HG02623 (cell line): ENCODE measurements at regions not wholly inside any gene's neighbourhood (a gene's known extent, or its start where the extent isn't known, plus 50 kb on each side); places are given as distances from the start of the nearest gene placed in this dataset.
"Not testable (repeated sequence)": the region's sequence is repeated elsewhere in the genome, so short reads cannot be mapped to it uniquely, and the experiment has no call there.

Experiments used
- ATAC-seq: cut with Tn5 transposase; IDR thresholded peaks from one replicate; pipeline ENCODE4 v1.9.1; 2021; ENCODE audit warnings: moderate library complexity; ENCODE audit not compliant: unreplicated experiment

DNA sequence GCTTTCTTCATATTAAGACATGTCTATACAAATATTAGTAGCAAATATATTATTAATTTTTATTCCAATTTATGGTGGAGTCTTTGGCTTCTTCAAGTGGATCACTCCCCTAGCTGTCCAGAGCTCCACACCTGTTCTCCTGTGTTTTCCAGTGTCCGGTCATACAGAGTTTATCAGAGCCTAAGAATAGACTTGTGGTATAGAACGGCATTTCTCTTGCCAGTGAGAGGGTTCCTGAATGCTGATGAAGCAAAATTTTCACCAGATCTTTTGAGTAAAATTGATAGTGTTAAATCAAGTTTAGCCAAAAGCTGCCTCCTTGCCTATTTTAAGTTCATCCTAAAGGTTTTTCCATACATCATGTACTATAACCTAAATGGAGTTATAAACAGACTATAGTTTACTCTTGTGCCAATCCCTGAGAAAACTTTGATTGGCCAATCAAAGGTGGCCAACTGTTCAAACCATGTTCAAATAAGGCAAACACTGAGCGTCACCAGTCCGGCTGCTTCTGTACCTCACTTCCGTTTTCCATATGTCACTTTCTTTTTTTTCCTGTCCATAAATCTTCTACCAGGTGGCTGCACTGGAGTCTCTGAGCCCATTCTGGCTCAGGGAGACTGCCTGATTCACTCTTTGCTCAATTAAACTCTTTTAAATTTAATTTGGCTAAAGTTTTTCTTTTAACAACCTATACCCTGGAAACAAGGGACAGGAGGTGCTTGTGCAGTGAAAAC is 422.7 kb upstream of the FRG2C start:
- ATAC-seq = not testable (repeated sequence)

DNA sequence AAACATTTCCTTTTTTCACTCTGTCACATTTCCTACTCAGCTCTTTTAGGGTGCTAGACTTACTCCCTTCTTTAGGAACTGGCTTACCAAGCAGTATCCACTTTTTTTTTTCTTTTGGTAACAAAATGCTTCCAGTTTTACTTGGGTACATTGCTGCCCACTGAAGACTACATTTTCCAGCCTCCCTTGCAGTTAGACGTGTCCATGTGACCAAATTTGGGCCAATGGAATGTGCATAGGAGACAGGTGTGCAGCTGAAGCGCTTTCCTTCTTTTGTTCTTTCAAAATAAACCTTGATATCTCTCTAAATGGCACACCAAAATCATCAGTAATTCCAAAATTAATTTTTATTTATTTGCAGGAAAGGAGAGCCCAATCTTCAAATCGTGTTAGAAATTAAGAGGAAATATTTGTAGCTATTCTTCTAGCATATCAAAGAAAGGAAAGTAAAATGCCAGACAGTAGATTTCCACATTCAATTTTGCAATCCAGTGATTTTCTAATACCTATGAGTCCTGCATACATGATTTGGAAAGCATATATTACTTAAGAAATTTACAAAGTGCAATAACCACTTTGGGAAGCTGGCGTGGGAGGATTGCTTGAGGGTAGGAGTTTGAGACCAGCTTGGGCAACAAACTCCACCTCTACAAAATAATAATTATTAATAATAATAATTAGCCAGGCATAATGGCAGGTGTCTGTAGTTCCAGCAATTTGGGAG is 422.0 kb upstream of the FRG2C start:
- ATAC-seq = no peak

DNA sequence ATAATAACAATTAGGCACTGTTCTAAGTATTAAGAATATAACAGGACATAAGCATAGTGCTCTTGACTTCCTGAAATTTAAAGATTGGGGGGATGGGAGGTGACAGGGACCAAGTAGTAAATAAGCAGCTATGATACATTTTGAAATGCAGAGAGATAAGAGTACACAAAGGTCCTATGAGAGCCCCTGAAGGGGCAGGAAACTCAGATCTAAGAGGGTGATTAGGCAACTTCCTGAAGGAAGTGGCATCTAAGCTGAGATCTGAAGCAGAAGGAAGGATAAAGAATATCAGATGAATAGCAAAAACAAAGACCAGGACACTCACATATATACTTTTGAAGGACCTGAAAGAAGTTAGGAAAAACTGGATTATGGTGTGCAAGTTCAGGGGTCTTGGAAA is 415.2 kb upstream of the FRG2C start:
- ATAC-seq = no peak

DNA sequence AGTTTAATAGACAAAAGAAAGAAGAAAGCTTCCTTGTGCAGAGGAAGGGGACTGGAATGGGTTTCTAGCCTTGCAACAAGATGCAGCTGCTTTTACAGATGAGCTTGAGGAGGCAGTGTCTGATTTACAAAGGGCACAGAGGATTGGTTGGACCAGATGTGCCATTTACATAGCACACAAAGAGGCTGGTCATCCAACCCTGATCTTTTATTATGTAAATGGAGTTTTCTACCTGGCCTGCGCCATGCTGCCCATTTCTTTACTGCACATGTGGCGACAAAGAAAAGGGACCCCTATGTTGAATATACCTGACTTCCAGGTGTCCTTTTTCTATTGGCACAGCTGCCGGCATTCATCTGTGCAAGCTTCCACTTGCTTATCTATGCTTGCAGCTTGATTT is 409.4 kb upstream of the FRG2C start:
- no peak for ATAC-seq

DNA sequence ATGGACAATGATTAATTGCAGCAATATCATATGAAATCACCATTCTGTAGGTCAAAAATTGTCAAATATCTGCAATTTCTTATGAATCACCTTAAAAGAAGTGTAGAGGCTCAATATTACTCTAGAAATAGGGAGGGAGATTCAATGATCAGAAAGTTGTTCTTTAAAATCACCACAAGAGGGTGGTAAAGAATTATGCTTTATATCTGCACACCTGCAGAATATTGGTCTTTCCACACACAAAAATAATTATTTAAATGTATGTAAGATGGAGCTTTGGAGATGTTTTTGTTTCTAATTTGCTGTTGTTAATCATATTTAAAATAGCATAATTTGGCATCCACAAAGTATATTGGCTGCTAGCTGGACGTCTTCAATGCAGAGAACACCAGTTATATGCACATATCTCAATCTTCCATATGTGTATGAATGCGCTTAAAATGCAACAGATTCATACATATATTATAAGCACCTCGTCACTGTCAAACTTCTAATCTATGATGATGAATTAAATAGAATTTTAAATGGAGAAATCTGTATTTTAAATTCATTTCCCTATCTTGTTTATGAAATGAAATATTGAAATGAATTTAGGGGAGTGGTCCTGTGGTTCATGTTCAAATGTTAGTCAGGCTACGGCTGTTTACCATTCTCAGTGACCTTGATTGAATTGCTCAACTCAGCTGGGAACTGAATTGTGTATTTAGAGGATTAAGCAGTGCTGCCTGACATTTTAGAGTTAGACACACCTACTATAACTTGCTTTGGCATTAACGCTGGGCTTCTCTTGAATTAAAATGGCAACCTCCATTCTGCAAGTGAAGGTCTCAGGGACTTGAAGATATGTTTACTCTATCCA is 405.1 kb upstream of the FRG2C start:
- not testable (repeated sequence) for ATAC-seq

- ATAC-seq = not testable (repeated sequence)
These were observed 403.2 kb upstream of the FRG2C start for GRCh38 chr3:75260975-75261374.

DNA sequence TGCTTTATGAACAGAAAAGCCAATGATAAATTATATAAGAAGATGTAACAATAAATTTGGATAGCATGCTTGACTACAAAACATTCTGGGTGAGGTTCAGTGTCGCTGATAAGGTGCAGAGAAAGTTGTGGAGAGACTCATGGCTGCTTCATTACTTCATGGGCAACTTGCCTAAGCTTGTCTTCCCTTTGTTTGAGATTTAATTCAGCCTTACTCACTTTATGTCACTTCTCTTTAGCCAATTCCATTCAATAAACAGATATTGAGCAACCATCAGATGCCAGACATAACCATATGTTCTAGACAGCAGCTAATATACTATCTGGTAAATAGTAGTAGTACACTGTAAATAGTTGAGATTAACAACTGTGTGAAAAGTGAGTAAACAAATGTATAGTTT is 401.5 kb upstream of the FRG2C start:
- ATAC-seq = no peak

DNA sequence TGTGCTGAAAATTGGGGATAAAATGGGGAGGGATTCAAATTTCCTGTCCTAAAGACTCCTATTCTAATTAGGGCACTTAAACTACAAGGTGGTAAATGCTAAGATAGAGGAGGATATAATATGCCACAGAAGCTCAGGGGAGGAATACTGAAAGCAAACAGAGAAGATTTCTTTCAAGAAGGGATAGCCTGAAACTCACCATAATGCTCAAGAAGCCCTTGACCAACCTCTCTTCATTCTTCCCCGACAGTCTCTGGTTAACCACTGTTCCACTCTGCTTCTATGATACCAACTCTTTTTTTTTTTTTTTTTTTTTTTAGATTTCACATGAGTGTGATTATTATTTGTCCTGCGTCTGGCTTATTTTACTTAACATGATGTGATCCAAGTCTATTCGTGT is 398.2 kb upstream of the FRG2C start:
- ATAC-seq = no peak

DNA sequence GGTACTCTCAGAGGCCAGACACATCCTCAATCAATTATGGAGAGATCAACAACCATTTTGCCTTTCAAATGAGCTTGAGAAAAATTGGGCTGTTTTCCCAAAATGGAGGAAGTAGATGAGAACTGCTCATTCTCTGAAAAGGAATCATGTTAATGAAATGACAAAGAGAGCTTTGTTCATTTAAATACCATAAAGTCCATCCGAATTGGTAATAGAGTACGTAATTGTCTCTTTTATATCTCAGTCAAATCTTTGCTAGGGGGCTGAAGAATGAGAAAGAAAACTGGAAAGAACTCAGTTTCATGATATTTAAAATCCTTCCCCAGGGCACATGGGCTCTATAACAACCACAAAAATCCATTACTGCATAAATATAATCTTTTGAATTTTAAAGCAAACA is 395.6 kb upstream of the FRG2C start:
- not testable (repeated sequence) for ATAC-seq

DNA sequence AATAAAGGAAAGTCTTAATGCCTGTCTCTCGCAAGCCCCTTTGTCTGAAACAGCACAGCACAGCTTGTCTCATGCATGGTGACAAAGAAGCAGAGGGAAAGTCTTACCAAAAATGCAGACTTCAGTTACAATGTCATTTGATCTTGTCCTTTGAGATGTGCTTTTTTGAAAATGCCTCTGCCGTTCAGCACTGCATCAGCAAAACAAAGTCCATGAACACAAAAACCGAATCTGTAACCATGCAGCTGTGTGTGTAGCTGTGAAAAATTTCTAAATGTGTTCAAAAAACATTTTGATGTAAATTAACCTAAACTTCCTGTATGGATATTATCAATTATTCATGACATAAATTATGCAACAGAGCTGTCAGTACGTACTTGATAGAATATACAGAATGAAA is 391.9 kb upstream of the FRG2C start:
- ATAC-seq = not testable (repeated sequence)

GRCh38 chr3:75272691-75273090 is 391.4 kb upstream of the FRG2C start:
- no peak for ATAC-seq

GRCh38 chr3:75285531-75286148 is 378.5 kb upstream of the FRG2C start:
- not testable (repeated sequence) for ATAC-seq

- ATAC-seq = not testable (repeated sequence)
These were observed 375.1 kb upstream of the FRG2C start for GRCh38 chr3:75288972-75289574.

- peak; percentile 71 for ATAC-seq
These were observed 370.0 kb upstream of the FRG2C start for GRCh38 chr3:75294124-75294523.

- ATAC-seq = no peak
These were observed 369.1 kb upstream of the FRG2C start for GRCh38 chr3:75295013-75295412.

GRCh38 chr3:75296858-75297257 is 367.3 kb upstream of the FRG2C start:
- ATAC-seq = no peak

DNA sequence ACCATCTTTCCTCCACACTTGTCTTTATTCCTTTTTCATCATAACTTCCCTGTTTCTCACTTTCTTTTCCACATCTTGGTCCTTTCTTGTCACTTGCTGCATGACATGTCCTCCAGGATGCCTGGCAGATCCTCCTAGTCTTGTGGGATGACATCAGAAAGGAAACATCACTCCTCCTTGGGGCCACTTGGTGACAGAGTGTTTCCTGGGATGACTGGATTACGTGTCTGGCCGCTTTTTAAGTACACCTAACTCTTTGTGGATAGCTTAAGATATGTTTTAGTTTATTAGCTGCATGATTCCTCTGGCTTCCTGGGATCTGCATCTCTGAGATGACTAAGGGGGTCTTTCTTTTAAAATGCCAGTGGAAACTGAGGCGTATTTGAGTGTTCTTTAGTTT is 363.5 kb upstream of the FRG2C start:
- ATAC-seq = no peak

GRCh38 chr3:75301050-75301449 is 363.1 kb upstream of the FRG2C start:
- ATAC-seq = not testable (repeated sequence)

DNA sequence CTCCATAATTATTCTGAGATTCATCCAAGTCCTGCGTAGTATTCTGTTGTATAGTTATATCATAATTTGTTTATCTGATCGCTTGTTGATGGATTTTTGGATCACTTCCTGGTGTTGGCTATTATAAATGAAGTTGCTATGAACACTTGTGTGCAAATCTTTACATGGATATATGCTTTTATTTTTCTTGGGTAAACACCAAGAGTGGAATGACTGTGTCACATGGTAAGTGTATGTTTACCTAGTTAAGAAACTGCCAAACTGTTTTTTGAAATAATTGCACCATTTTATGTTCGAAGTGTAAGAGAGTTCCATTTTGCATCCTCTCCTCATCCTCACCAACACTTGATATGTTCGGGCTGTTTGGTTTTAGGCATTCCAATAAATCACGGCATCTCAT is 360.4 kb upstream of the FRG2C start:
- ATAC-seq = no peak

GRCh38 chr3:75305901-75306300 is 358.2 kb upstream of the FRG2C start:
- ATAC-seq = no peak

- ATAC-seq = not testable (repeated sequence)
These were observed 352.8 kb upstream of the FRG2C start for GRCh38 chr3:75311306-75311705.
